ENCODE measurements at regions not wholly inside any gene's neighbourhood (a gene's known extent, or its start where the extent isn't known, plus 50 kb on each side); places are given as distances from the start of the nearest gene placed in this dataset.
A peak's percentile ranks its signal among the peaks of the same experiment; 100 is the strongest.

GRCh38 chr3:176794406-176794805 is 402.9 kb downstream of the TBL1XR1 start:
- no peak for DNase-seq (ENCODE audit: low read depth)

DNA sequence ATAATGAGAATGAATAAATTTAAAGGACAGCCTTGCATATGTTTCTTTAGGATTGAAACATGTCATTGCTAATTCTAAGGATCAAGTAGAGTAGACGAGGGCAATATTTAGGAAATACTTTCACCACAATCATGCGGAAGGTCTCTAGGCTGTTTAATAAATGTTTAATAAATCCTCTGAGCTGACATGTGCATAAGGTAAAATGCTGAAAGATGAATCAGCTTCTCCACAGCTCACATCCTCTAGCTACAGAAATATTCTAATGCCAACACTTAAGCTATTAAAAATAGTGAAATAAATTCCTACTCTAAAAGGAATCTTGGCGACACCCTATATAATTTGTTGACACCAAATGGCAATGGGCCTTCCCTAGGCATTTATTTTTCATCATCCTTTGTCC is 407.3 kb downstream of the TBL1XR1 start:
- DNase-seq (ENCODE audit: low read depth), result peak; percentile 14

DNA sequence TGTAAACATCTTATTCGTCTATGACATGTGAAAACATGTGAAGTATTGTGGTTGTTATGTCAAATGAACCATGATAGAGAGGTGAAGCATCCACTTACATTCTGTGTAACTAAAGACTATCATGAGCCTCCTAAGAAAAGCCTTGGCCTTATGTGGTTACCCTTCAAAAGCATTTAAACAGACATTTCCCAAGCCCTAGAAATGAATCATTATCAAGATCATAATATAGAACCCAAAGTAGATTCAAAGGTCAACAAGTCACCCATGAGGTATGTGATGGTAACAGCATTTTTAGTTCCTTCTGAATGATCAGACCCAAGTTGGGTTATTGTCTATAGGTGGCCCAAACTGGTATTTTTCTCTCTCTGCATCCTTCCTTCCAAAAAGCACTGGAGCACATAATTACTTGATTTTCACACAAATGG is 408.0 kb downstream of the TBL1XR1 start:
- DNase-seq (ENCODE audit: low read depth), result peak; percentile 23

- DNase-seq (ENCODE audit: low read depth), result no peak
Observed at GRCh38 chr3:176787506-176787905, 409.8 kb downstream of the TBL1XR1 start.

DNA sequence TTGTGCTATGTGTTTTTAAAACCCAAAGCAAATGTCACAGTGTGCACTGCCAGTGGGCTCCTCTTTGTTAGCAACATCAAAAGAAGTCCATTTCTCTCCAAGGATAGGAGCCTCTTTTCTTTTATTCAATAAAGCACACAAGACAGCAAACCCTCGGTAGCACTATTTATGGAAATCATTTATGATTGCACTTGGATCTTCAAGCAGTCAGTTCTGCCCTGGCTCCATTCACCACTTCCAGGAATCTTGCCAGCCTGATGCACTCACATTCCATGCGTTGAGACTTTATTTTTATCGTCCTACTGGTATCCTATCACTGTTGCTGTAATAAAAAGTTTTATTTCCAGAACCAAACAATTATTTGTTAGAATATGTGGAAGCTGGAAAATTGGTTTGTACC is 412.1 kb downstream of the TBL1XR1 start:
- no peak for DNase-seq (ENCODE audit: low read depth)

DNA sequence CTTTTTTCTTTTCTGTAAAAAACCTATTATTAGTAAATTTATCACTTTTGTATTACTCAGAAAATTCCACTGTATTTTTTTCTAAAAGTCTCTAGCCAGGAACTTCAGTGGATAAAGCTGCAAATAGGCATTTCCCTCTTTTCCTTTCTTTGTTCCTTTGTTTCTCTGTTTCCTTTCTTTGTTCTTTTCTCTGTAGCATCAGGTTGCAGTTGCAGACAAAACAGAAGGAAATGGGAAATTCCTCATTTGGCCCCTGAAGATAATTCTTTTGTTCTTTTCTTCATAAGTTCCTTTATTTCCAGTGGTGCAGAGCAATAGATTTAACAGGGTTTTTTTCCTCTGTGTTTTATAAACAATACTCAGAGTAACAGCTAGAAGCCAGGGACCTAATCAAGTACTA is 416.5 kb downstream of the TBL1XR1 start:
- DNase-seq (ENCODE audit: low read depth), result no peak

DNA sequence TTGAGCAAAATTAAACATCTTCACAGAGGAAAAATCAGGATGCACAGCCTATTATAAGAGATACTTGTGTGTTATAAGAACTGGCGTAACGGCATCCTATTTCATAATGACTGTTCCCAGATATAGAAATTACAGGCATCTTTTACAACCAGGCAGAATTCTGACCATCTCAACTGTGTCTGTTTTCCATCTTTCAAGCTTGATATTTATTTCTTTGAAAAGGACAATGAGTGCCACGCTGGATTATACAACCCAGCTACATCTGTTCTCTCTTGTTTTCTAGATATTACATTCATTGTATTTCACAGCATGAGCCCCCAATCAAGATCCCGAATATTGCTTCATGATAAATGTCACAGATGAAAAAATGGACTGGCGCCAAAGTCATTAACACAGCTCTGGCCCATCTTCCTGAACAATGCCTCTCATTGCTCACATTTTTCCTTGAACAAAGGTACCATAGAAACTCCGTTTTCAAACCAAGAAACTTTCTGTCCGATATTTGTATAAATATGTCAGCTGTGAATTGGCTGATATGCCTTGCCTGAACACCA is 420.6 kb downstream of the TBL1XR1 start:
- no peak for DNase-seq (ENCODE audit: low read depth)

DNA sequence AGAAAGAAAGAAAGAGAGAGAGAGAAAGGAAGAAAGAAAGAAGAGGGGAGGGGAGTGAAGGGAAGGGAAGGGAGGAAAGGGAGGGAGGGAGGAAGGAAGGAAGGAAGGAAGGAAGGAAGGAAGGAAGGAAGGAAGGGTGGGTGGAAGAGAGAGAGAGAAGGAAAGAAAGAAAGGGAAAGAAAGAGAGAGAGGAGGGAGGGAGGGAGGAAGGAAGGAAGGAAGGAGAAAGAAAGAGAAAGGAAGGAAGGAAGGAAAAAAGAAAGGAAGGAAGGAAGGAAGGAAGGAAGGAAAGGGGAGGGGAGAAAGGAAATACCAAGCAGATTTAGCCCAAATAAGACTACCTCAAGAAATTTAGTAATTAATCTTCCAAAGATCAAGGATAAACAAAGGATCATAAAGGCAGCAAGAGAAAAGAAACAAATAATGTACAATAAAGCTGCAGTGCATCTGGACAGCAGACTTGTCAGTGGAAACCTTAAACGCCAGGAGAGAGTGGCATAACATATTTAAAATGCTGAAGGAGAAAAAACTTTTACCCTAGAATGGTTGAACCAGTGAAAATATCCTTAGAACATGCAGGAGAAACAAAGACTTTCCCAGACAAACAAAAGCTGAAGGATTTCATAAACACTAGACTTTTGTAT is 427.6 kb downstream of the TBL1XR1 start:
- DNase-seq (ENCODE audit: low read depth), result no peak

DNA sequence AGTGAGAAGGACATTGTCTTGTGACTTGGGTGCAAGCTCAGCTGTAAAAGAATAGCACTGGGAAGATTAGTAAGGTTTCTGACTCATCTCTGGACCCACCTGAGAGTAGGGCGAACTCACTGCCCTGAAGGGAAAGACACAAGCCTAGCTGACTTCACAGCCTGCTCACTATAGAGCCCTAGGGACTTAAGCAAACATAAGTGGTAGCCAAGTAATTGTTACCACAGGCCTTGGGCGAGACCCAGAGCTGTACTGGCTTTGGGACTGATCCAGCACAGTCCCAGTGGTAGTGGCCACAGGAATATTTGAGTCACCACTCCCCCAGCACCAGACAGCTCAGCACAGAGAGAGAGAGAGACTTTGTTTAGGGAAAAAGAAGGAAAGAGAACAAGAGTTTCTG is 429.9 kb downstream of the TBL1XR1 start:
- peak; percentile 57 for DNase-seq (ENCODE audit: low read depth)

GRCh38 chr3:176766862-176767261 is 430.4 kb downstream of the TBL1XR1 start:
- DNase-seq (ENCODE audit: low read depth), result no peak

- no peak for DNase-seq (ENCODE audit: low read depth)
Observed at GRCh38 chr3:176765382-176765900, 431.8 kb downstream of the TBL1XR1 start.

- no peak for DNase-seq (ENCODE audit: low read depth)
Observed at GRCh38 chr3:176759815-176760506, 437.3 kb downstream of the TBL1XR1 start.

DNA sequence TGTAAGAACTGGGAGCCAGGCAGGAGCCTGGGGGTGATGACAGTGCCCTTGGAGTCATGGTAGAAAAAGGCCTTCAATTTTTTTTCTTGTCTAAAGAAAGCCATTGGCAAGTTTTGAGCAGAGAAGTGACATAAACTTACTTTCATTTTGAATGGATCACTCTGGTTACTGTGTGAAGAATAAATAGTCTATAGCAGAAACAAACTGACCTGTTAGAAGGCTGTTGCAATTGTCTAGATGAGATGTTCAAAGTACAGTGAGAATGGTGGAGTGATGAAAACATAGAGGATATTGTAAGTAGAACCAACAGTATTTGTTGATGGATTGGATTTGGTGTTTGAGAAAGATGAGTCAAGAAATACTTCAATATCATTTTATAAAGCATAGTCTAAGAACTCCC is 439.9 kb downstream of the TBL1XR1 start:
- DNase-seq (ENCODE audit: low read depth), result no peak

- no peak for DNase-seq (ENCODE audit: low read depth)
Observed at GRCh38 chr3:176755977-176756376, 441.3 kb downstream of the TBL1XR1 start.

DNA sequence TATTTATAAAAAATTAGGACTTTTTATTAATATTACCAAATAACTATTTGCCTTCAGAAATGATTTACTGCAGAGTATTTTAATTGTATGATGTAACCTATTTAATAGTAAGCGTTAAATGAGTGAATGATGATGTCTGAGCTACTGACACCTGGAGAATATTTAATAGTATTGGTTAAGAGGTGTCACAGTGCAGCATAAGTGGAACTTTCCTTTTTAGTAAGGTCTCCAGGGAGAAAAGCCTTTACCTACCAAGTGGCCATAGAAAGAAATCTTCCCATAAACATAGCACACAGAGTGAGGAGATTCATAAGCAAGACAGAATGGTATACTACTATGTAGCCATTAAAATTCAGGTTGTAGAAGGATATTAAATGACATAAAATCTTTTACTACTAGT is 441.7 kb downstream of the TBL1XR1 start:
- no peak for DNase-seq (ENCODE audit: low read depth)

GRCh38 chr3:176741664-176742047 is 455.6 kb downstream of the TBL1XR1 start:
- no peak for DNase-seq (ENCODE audit: low read depth)

DNA sequence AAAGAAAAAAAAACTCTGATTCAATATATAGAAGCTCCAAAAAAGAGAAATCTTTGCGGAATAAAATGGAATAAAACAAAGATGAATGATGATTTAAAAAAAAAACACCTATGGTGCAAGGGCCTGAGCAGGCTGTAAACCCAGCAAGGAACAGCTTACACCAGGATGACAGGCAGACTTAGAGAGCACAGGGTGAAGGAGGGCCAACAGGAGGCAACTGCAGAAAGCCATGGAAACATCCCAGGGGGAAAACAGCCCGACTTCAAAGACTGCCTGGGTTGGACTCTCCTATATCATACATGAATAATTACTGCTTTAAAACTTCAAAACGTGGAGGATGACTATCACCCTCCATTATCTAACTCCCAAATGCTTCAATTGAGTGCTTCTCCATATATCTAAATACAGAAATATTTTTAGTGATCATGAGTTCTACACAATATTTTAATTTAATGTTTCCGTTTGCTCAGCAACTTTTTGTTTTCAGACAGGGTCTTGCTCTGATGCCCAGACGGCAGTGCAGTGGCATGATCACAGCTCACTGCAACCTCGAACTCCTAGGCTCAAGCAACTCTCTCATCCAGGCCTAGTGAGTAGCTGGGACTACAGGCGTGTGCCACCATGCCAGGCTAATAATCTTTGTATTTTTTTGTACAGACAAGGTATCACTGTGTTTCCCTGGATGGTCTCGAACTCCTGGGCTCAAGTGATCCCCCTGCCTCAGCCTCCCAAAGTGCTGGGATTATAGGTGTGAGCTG is 456.2 kb downstream of the TBL1XR1 start:
- no peak for DNase-seq (ENCODE audit: low read depth)

DNA sequence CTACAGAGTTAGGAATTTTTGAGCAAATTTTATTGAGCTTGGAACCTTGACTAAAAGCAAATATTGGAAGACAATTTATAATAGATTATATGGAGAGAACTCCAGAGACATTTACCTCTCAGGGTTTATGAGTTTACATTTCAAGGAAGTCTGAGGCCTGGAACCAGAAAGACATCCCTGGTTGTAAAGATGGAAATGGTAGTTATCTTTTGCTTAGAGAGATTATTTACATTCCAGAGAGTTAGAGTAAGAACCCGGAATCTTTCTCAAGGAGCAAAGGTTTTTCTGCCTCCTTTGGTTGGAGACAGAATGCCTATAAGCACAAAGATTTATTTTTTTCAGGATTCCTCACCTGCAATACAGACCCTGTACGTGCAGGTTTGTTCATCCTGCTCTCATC is 458.1 kb downstream of the TBL1XR1 start:
- DNase-seq (ENCODE audit: low read depth), result peak; percentile 7

DNA sequence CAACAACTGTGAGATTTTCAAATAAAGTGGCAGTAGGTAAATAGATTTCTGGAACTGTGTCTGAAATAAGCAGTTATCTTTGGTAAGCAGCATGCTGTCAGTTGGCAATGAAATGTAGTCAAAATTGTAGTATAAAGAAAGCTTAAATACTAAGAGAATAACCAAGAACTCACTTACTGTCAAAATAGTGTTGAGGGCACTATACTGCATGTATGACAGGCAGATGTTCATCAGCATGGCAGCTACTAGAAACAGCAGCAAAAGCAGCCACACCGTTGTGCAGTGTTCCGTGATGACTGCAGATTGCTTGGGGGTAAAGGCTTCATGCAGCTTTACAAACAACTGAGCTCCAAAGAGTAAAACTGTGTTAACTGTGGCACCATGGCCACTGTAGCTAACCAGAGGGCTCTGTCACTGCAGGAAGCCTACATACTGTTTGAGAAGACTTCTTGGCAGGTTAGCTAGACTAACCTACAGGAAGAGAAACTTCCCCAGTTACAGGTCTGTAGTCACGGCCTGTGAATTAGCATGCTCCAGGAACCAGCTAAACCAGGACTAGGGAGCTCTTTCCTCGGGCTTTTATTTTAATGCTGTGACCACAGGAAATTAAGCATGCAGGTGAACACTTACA is 459.7 kb downstream of the TBL1XR1 start:
- DNase-seq (ENCODE audit: low read depth), result no peak

GRCh38 chr3:176734146-176734545 is 463.1 kb downstream of the TBL1XR1 start:
- DNase-seq (ENCODE audit: low read depth), result no peak

- DNase-seq (ENCODE audit: low read depth), result no peak
Observed at GRCh38 chr3:176724394-176724759, 472.9 kb downstream of the TBL1XR1 start.

GRCh38 chr3:176723758-176724393 is 473.4 kb downstream of the TBL1XR1 start:
- no peak for DNase-seq (ENCODE audit: low read depth)

Data from iris pigment epithelial cell (primary cell).